Progenitor cell of endocrine pancreas (in vitro differentiated cells): ENCODE measurements at regions not wholly inside any gene's neighbourhood (a gene's known extent, or its start where the extent isn't known, plus 50 kb on each side); places are given as distances from the start of the nearest gene placed in this dataset.

ENCODE experiments used
- DNase-seq: peaks from one replicate; pipeline ENCODE4 v3.0.0; 2021; ENCODE audit warnings: low spot score; ENCODE audit not compliant: unreplicated experiment
- H3K27ac Mint-ChIP-seq: 2 replicates; pipeline ENCODE4 v1.8.0; 2021; ENCODE audit warnings: mild to moderate bottlenecking, moderate library complexity, mixed read lengths
- H3K27me3 Mint-ChIP-seq: 2 replicates; pipeline ENCODE4 v1.8.0; 2021; ENCODE audit warnings: mixed read lengths
- H3K36me3 Mint-ChIP-seq: 2 replicates; pipeline ENCODE4 v1.8.0; 2022; ENCODE audit warnings: mixed read lengths; ENCODE audit not compliant: insufficient read depth
- H3K4me1 Mint-ChIP-seq: 2 replicates; pipeline ENCODE4 v1.8.0; 2021; ENCODE audit warnings: low read depth, mixed read lengths
- H3K4me3 Mint-ChIP-seq: 2 replicates; pipeline ENCODE4 v1.8.0; 2021; ENCODE audit warnings: low read depth, mild to moderate bottlenecking, moderate library complexity, mixed read lengths
- H3K9me3 Mint-ChIP-seq: 2 replicates; pipeline ENCODE4 v1.8.0; 2021; ENCODE audit warnings: low read depth, mixed read lengths
- TF ChIP-seq, protein P1 (sequence below): fragments of 200-600 bp; sonication (generic); IDR thresholded peaks from one replicate; pipeline ENCODE4 v1.5.0; 2021; ENCODE audit warnings: antibody characterized with exemption, mild to moderate bottlenecking; ENCODE audit not compliant: unreplicated experiment

DNA sequence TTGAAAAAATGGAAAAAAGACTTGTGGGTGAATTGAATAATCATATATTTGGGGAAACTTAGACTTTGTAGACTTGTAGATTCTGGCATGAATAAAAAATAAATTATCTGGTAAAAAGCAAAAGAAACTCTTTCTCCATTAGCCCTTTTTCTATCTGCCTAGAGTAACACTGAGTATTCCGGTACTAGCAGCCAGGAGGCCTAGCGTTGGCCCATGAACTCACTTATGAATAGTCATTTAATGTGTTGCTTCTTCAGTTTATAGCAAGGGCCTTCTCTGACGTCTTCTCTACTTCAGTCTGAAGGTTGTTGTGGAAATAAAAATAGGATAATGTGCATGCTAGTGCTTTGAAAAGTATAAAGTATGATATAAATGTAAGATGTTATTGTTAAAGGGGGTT lies 851.2 kb upstream of the NR2F2 start:
- H3K36me3 Mint-ChIP-seq = no peaks in the 10 kb centered on the region
- TF ChIP-seq, protein P1, sequence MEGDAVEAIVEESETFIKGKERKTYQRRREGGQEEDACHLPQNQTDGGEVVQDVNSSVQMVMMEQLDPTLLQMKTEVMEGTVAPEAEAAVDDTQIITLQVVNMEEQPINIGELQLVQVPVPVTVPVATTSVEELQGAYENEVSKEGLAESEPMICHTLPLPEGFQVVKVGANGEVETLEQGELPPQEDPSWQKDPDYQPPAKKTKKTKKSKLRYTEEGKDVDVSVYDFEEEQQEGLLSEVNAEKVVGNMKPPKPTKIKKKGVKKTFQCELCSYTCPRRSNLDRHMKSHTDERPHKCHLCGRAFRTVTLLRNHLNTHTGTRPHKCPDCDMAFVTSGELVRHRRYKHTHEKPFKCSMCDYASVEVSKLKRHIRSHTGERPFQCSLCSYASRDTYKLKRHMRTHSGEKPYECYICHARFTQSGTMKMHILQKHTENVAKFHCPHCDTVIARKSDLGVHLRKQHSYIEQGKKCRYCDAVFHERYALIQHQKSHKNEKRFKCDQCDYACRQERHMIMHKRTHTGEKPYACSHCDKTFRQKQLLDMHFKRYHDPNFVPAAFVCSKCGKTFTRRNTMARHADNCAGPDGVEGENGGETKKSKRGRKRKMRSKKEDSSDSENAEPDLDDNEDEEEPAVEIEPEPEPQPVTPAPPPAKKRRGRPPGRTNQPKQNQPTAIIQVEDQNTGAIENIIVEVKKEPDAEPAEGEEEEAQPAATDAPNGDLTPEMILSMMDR = no peak
- no peak overlapping the region for H3K4me3 Mint-ChIP-seq
- no peak for DNase-seq
- no peaks in the 10 kb centered on the region for H3K4me1 Mint-ChIP-seq
- no peak overlapping the region for H3K27ac Mint-ChIP-seq
- H3K27me3 Mint-ChIP-seq = peaks cover 3% of the 10 kb centered on the region
- H3K9me3 Mint-ChIP-seq = peaks cover 6% of the 10 kb centered on the region

DNA sequence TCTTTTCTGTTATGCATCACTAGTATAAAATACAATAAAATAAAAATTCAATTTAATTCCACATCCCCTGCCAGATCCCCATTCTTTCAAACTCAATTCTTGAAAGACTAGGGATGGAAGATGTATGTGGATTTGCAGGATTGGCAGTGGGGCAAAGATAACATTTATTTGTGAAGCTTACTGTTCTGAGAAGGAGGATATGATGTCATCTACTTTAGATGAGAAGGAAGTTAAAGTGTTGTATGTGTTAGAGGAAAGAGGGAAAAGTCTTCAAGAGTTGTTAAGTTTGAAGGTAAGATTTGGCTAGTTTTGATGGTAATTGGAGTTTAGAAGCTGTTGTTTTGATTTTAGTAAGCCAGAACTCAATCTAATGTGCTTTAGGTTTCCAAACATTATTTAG lies 845.1 kb upstream of the NR2F2 start:
- TF ChIP-seq, protein P1 = no peak
- Mint-ChIP-seq H3K9me3 (peaks cover 19% of the 10 kb centered on the region), H3K4me3 (no peak overlapping the region), H3K27ac (no peak overlapping the region), H3K27me3 (no peaks in the 10 kb centered on the region), H3K36me3 (peaks cover 1% of the 10 kb centered on the region), H3K4me1 (peaks cover 5% of the 10 kb centered on the region)
- no peak for DNase-seq

DNA sequence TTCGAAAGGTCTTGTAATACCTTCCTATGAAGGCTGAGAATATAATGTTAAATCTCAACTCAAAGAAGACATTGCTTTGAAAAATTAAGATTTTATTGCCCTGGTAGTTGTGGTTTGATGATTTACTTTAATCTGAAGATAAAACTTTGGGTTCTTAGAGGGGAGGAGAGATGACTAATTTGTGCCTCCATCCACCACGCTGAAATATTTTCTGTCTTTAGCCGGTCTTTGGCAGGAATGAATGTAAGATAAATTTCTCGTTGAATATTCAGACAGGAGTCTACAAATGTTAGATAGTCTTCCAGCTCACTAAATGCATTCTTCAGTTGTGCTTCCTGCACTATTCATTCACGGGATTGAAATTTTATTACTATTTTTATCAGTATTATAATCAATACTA lies 844.3 kb upstream of the NR2F2 start:
- no peak overlapping the region for H3K4me3 Mint-ChIP-seq
- H3K27ac Mint-ChIP-seq = no peak overlapping the region
- H3K9me3 Mint-ChIP-seq = peaks cover 19% of the 10 kb centered on the region

DNA sequence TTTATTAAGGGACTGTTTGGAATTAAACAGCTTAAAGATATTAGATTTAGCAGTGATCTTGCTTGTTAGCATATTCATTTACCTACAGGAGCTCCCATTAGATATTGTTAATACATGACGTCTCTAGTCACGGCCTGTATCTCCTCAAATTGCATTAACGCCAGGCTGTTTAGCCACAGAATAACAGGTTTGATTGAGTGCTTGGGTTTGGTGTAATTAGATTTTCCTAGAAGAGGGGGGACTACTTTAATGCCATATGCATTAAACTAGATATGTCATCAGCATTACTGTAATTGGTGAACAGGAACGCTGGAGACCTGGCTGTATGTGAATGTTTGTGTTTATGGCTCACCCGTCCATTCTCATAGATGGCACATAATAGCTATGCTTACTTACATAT lies 841.4 kb upstream of the NR2F2 start:
- H3K27ac Mint-ChIP-seq = no peak overlapping the region
- H3K9me3 Mint-ChIP-seq = peaks cover 16% of the 10 kb centered on the region
- DNase-seq = no peak
- peaks cover 1% of the 10 kb centered on the region for H3K36me3 Mint-ChIP-seq
- H3K4me1 Mint-ChIP-seq = peaks cover 11% of the 10 kb centered on the region
- no peak overlapping the region for H3K4me3 Mint-ChIP-seq
- TF ChIP-seq, protein P1 = no peak
- H3K27me3 Mint-ChIP-seq = no peaks in the 10 kb centered on the region

More for the DNA sequence above, 844.3 kb upstream of the NR2F2 start:
- peaks cover 5% of the 10 kb centered on the region for H3K4me1 Mint-ChIP-seq
- no peak for DNase-seq
- peaks cover 1% of the 10 kb centered on the region for H3K36me3 Mint-ChIP-seq
- TF ChIP-seq, protein P1 = no peak
- H3K27me3 Mint-ChIP-seq = no peaks in the 10 kb centered on the region

DNA sequence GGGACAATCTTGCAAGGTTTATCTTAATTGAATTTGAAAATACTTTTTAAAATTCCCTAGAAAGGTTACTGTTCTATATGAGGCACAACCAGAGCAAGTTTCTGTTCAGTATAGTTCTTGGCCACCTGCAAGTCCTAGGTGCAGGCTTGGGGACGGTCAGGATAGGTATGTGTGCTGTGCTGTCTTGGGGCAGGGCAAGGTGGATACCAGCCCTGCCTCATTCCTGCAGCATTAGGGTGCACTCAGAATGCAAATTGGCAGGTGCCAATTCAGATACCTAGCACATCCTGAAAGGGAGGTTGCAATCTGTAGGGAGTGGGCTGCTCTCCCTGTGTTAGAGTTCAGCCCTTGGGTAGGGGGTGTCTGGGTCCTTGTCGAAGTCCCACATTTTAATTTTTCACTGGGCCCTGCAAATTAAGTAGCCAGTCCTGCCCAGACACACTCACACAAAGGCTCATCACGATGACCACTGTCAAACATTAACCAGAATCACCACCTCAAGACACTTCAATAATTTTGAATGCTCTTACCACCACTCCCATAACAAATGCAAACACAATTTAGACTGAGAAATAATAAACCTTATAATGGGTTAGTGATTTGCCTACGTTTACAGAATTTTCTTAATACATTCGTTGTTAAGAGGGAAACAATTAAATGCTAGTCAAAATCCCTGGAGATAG lies 838.0 kb upstream of the NR2F2 start:
- no peaks in the 10 kb centered on the region for H3K36me3 Mint-ChIP-seq
- no peaks in the 10 kb centered on the region for H3K9me3 Mint-ChIP-seq
- peaks cover 16% of the 10 kb centered on the region for H3K4me1 Mint-ChIP-seq
- TF ChIP-seq, protein P1 = no peak
- DNase-seq = no peak
- no peak overlapping the region for H3K4me3 Mint-ChIP-seq
- no peak overlapping the region for H3K27ac Mint-ChIP-seq
- no peaks in the 10 kb centered on the region for H3K27me3 Mint-ChIP-seq
